ENCODE measurements at regions not wholly inside any gene's neighbourhood (a gene's known extent, or its start where the extent isn't known, plus 50 kb on each side); places are given as distances from the start of the nearest gene placed in this dataset.

DNA sequence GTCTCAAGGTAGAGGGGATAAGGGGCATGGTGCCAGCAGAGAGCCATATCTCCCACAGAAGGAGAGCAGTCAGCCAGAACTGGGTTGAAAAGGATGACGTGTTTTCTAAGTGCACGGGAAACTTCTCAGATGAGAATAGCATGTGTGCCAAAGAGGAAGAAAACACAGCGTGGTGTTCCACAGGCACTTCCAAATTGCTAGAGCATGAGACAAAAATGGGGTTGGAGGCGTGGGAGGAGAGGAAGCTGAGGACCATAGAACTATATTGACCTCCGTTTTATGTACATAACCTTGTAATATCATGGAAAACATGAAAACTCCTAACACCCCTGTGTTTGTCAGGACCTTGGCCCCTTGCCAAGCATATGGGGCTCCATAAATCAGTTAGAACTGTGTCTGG lies 682.7 kb upstream of the RAB6C start:
- no peak for DNase-seq (ENCODE audit: low read depth, low spot score)
- in situ Hi-C loops (cut with HindIII; ENCODE audit: low sequenced_read_pairs): no loop called here
- H3K4me3 ChIP-seq (ENCODE audit: low read depth, low read length): no peak overlapping the region
- TF ChIP-seq, protein P1, sequence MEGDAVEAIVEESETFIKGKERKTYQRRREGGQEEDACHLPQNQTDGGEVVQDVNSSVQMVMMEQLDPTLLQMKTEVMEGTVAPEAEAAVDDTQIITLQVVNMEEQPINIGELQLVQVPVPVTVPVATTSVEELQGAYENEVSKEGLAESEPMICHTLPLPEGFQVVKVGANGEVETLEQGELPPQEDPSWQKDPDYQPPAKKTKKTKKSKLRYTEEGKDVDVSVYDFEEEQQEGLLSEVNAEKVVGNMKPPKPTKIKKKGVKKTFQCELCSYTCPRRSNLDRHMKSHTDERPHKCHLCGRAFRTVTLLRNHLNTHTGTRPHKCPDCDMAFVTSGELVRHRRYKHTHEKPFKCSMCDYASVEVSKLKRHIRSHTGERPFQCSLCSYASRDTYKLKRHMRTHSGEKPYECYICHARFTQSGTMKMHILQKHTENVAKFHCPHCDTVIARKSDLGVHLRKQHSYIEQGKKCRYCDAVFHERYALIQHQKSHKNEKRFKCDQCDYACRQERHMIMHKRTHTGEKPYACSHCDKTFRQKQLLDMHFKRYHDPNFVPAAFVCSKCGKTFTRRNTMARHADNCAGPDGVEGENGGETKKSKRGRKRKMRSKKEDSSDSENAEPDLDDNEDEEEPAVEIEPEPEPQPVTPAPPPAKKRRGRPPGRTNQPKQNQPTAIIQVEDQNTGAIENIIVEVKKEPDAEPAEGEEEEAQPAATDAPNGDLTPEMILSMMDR (IDR thresholded peaks at IDR 0.05; ENCODE audit: low read depth, low read length): no peak

DNA sequence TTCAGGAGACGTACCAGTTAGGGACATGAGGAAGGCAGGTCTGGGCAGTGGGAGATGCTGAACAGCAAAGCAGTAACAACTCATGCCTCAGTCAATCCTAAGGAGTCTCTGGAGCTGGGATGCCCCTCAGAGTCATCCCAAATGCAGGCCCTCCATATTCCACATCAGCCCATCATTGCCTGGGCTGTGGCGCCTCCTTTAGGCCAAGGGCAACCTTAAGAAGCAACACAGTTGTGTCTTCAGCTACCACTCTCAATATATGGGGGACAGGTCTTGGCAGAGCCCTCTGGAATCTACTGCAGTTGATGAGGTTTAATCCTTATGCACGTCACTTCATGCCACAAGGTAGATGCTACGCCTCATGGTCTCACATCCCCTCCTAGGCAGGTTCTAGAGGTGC lies 682.0 kb upstream of the RAB6C start:
- in situ Hi-C loops (cut with HindIII; ENCODE audit: low sequenced_read_pairs): no loop called here
- no peak overlapping the region for H3K4me3 ChIP-seq (ENCODE audit: low read depth, low read length)
- TF ChIP-seq, protein P1 (IDR thresholded peaks at IDR 0.05; ENCODE audit: low read depth, low read length): no peak
- DNase-seq (ENCODE audit: low read depth, low spot score): no peak

DNA sequence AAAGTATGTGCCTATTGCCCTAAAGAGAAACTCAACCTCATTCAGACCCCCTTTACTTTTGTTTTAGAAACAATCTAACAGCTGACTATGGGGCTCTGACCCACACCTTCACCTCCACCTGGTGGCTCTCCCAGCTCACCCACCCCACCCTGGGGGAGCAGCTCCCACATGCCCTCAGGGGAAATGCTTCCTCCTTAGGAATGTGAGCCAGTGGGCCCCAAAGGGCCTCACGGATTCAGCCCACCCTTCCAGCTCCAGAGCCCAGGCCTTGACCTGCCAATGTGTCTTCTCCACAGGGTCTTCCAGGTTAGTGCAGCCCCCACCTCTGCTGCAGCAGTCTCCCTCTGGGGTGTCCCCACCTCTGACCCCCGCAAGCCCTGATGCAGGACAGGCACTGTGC lies 680.1 kb upstream of the RAB6C start:
- TF ChIP-seq, protein P1 (IDR thresholded peaks at IDR 0.05; ENCODE audit: low read depth, low read length): no peak
- DNase-seq (ENCODE audit: low read depth, low spot score): no peak
- in situ Hi-C loops (cut with HindIII; ENCODE audit: low sequenced_read_pairs): no loop called here
- H3K4me3 ChIP-seq (ENCODE audit: low read depth, low read length): no peak overlapping the region

DNA sequence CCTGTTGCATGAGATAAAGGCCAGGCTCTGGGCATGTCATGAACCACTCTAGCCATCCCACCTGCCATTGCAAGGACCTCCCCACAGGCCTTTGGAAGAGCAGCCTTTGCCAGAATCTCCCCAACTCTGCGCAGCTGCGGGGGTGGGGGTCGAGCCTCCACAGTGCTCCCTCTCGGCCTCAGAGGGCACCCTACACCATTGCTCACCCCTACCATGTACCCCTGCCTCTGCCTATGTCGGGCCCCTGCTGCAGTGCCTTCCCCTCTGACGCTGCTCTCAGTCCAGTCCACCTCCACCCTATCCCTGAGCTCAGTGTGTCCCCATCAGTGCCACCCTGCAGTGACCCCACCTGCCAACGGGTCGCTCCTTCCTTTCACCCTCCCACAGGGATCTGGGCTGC lies 679.7 kb upstream of the RAB6C start:
- H3K4me3 ChIP-seq (ENCODE audit: low read depth, low read length): no peak overlapping the region
- TF ChIP-seq, protein P1 (IDR thresholded peaks at IDR 0.05; ENCODE audit: low read depth, low read length): no peak
- no peak for DNase-seq (ENCODE audit: low read depth, low spot score)
- in situ Hi-C loops (cut with HindIII; ENCODE audit: low sequenced_read_pairs): no loop called here

DNA sequence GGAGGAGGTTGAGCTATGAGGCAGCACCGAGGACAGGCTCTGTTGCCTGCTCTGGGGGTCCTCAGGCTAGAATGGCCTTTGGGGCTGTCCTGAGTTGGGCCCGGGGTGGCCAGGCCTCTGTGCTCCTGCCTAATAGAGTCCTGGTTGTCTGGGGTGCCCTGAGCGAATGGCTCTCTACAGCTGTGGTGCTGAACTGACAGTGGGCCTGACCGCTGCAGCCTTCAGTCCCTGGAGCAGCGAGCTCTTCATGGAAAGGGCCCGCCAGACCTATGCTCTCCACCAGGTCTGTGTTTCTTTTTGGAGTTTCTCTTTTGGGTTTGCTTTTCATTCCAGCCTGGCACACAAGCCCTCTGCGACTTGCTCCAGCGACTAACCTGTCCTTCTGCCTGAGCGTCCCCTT lies 679.0 kb upstream of the RAB6C start:
- H3K4me3 ChIP-seq (ENCODE audit: low read depth, low read length): no peak overlapping the region
- no peak for DNase-seq (ENCODE audit: low read depth, low spot score)
- in situ Hi-C loops (cut with HindIII; ENCODE audit: low sequenced_read_pairs): no loop called here
- TF ChIP-seq, protein P1 (IDR thresholded peaks at IDR 0.05; ENCODE audit: low read depth, low read length): no peak

DNA sequence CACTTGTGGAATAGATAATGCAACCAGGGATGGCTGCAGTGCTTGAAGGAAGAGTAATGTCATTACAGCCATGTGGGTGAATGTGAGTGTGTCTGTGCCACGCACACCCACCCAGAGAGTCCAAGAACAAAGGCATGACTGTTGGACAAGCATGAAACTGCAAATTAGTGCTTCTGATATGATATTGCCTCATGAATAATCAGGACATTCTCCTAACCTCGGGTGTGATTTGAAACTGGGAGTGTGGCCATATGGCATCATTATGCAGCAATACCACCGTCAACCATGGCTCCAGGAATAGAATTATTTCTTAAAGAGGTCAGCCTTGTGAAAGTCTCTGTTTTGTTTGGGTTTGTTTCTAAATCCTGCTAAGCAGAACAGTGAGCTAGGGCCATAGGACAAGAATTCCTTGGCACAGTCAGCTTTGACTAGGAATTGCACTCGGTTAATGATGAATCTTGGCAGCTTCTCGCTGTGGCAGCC lies 678.0 kb upstream of the RAB6C start:
- no peak overlapping the region for H3K4me3 ChIP-seq (ENCODE audit: low read depth, low read length)
- TF ChIP-seq, protein P1 (IDR thresholded peaks at IDR 0.05; ENCODE audit: low read depth, low read length): no peak
- in situ Hi-C loops (cut with HindIII; ENCODE audit: low sequenced_read_pairs): no loop called here
- peak; percentile 1 for DNase-seq (ENCODE audit: low read depth, low spot score)

DNA sequence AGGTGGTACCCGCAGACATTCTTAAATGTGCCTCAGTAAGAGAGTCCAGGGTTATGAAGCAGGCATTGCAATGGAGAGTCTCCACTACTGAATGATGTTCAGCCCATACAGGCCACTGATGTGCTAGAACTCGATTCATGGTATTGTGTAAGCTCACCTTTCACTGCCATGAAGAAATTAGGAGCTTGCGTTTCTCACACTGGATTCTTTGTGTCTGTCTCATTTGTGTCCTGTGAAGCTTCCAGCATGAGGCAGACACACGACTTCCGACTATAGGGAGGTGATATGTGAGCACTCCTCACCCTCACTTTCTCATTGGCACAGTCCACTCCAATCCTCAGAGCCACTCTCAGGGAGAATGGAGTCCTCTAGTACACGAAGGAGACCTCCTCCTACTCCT lies 677.4 kb upstream of the RAB6C start:
- in situ Hi-C loops (cut with HindIII; ENCODE audit: low sequenced_read_pairs): no loop called here
- TF ChIP-seq, protein P1 (IDR thresholded peaks at IDR 0.05; ENCODE audit: low read depth, low read length): no peak
- no peak for DNase-seq (ENCODE audit: low read depth, low spot score)
- no peak overlapping the region for H3K4me3 ChIP-seq (ENCODE audit: low read depth, low read length)
